DMS53 treated with DMSO at 0.1 percent for 48 hours (cell line): ENCODE measurements at regions not wholly inside any gene's neighbourhood (a gene's known extent, or its start where the extent isn't known, plus 50 kb on each side); places are given as distances from the start of the nearest gene placed in this dataset.

Experiments
- DNase-seq: peaks from one replicate; lab custom pipeline; 2025; ENCODE audit not compliant: unreplicated experiment; lab: John Stamatoyannopoulos, UW

- DNase-seq, result peak; percentile 10
Measured at GRCh38 chr1:208885060-208885459, 640.9 kb upstream of the PLXNA2 start.

GRCh38 chr1:208885650-208886049, 641.5 kb upstream of the PLXNA2 start:
- DNase-seq, result no peak

GRCh38 chr1:208888376-208888775, 644.2 kb upstream of the PLXNA2 start:
- DNase-seq, result no peak

- no peak for DNase-seq
Measured at GRCh38 chr1:208892147-208892546, 648.0 kb upstream of the PLXNA2 start.

- DNase-seq, result no peak
Measured at GRCh38 chr1:208893251-208893650, 649.1 kb upstream of the PLXNA2 start.

GRCh38 chr1:208895181-208895580, 651.0 kb upstream of the PLXNA2 start:
- no peak for DNase-seq

- no peak for DNase-seq
Measured at GRCh38 chr1:208895820-208896219, 651.6 kb upstream of the PLXNA2 start.

GRCh38 chr1:208896768-208897167, 652.6 kb upstream of the PLXNA2 start:
- no peak for DNase-seq

GRCh38 chr1:208899438-208899837, 655.3 kb upstream of the PLXNA2 start:
- DNase-seq, result no peak

GRCh38 chr1:208903251-208903905, 659.2 kb upstream of the PLXNA2 start:
- DNase-seq, result no peak

GRCh38 chr1:208907790-208908189, 663.6 kb upstream of the PLXNA2 start:
- DNase-seq, result no peak

GRCh38 chr1:208909011-208909984, 665.1 kb upstream of the PLXNA2 start:
- no peak for DNase-seq

GRCh38 chr1:208910161-208910560, 666.0 kb upstream of the PLXNA2 start:
- no peak for DNase-seq

GRCh38 chr1:208917281-208917680, 666.2 kb upstream of the CAMK1G start:
- DNase-seq, result peak; percentile 26

- DNase-seq, result no peak
Measured at GRCh38 chr1:208917723-208918122, 665.8 kb upstream of the CAMK1G start.

GRCh38 chr1:208918160-208918559, 665.4 kb upstream of the CAMK1G start:
- DNase-seq, result no peak

- no peak for DNase-seq
Measured at GRCh38 chr1:208919371-208919770, 664.1 kb upstream of the CAMK1G start.

- DNase-seq, result no peak
Measured at GRCh38 chr1:208921259-208921658, 662.3 kb upstream of the CAMK1G start.

GRCh38 chr1:208923456-208923855, 660.1 kb upstream of the CAMK1G start:
- DNase-seq, result no peak

GRCh38 chr1:208923946-208924720, 659.4 kb upstream of the CAMK1G start:
- no peak for DNase-seq

- no peak for DNase-seq
Measured at GRCh38 chr1:208924928-208925327, 658.6 kb upstream of the CAMK1G start.
